HG03039 (cell line): ENCODE measurements at regions not wholly inside any gene's neighbourhood (a gene's known extent, or its start where the extent isn't known, plus 50 kb on each side); places are given as distances from the start of the nearest gene placed in this dataset.
"Not testable (repeated sequence)": the region's sequence is repeated elsewhere in the genome, so short reads cannot be mapped to it uniquely, and the experiment has no call there.

Experiments
- ATAC-seq: cut with Tn5 transposase; IDR thresholded peaks from one replicate; pipeline ENCODE4 v1.9.1; 2021; ENCODE audit warnings: mild to moderate bottlenecking, moderate library complexity; ENCODE audit not compliant: unreplicated experiment

DNA sequence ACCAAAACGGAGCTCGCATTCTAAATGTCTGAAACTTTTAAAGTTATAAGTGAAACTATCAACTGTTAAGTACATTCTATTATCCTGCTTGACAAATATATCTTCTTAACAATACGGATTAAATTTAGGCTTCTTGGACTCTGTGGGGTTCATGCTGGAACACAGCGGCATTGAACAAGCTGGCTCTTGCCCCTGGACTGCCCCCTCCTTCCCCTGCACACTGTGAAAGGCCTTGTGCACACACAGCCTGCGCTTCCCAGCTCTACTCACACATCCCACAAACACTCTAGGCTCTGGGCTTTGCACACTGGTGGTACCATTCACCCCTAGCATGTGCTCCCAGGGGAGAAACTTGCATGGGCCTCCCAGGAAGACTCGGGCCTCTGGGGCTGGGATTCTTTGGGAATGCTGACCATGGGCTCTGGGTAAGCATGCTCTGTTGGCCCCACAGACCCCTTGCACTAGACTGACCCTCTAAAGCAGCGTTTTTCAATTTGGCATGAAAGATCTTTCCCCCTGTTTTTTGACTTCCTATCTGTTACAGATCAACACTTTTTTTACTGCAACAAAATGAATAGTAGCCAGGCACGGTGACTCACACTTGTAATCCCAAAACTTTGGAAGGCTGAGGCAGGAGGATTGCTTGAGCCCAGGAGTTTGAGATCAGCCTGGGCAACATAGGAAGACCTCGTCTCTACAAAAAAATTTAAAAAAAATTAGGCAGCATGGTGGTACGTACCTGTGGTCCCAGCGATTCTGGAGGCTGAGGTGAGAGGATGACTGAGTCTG is 96.2 kb upstream of the CPM start:
- no peak for ATAC-seq

DNA sequence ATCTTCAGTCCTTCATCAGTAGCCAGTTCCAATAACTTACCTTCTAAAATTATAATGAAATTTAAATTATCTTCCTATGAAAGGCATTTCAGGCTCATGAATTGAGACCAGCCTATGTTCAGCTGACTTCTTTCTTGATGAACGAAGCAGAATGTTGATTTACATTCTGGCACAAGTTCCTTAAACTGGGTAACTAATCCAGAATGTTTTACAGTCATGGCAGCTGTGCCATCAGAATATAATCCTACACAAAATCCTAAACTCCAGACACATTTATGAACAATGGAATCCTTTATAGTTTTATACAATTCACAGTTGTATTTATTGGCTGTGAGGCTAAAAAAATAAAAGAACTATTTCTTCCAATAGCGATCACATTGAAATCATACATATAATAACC is 97.3 kb upstream of the CPM start:
- ATAC-seq: no peak

DNA sequence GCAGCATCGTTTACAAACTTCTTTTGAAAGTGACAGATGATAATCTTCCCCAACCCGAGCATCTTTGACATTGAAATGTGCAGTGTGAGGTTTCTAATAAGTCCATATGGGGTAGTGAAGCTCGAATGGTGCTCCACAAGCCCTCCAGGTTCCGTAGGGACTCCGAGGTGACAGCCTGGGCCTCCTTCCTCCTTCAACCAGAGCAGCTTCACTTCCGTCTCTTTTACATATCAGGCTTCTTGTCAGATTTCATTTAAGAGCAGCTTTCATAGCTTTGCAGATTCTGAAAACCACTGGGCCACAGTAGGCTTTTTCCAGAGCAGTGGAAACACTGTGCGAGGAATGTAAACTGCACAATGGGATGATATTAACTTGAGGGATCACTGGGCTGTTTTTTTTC is 103.6 kb upstream of the CPM start:
- no peak for ATAC-seq

DNA sequence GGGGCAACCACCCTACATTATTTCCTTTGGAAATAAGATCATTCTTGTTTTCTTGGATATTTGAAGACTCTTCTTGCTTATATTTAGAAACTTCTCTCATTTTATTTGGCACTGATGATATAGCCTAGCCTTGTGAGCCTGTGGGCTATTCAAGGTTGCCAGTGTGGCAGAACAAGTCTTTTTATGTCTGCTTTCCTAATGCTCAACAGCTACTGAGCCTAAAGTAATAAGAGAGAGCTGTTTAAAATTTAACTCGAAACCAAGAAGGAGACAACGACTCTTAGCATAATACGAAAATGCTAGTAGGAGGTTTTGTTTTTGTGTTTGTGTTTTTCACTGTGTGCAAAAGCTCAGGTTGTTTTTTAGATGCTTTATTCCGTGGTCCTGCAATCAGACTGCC is 104.0 kb upstream of the CPM start:
- ATAC-seq: no peak

DNA sequence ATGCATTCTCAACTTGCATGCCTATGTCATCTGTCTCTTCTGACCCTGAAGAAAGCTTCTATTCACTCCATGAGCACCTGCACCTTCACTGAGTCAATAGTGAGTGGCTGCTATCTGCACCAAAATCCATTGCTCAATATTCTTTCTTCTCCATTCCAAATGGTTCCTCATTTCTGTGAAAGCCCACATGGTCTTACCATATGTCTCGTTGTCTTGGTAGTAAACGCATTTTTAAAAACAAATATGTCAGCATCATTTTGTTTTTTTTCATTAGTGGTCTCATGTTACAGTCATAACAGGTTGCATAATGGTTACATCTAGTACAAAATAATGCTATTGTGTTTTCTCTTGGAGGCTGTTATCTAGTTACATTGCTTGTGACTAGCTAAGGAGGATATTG is 106.9 kb upstream of the CPM start:
- no peak for ATAC-seq

- no peak for ATAC-seq
Observed at GRCh38 chr12:69042557-69042956, 109.6 kb upstream of the CPM start.

DNA sequence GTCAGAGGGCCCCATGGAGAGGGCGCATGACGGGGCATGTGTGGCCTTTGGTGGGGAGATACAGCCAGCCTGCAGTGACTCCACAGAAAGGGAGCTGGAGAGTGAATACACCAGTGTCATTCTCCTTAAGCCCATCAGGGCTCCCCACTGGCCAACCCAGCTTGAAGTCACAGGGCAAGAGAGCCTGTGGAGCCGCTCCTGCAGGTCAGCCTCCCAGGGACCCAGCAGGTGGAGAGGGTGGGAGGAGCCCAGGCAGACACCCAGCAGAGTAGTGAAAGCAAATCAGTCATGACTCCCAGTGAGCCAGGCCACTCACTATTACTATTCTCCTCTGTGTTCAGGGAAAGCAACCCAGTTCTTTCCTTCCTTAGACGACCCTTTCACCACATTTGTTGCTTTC is 110.0 kb upstream of the CPM start:
- ATAC-seq: no peak

DNA sequence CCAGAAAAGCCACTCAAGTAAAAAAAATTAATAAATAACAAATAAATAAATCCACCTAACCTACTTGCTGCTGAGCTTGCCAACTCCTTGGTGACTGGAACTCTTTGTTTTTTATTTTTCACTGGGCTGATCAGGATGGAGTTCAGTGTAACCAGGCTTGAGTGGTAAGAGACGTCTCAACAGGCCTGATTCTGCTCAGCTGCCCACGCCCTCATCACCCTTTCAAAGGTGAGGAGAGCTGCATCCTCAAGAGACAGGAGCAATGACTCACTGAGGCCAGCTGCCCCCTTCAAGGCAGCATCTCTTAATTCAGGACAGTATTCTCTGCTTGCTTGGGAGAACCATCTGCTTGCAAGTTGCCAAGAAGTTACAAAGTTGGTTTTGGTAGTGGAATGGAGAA is 111.9 kb upstream of the CPM start:
- ATAC-seq: no peak

- ATAC-seq: no peak
Observed at GRCh38 chr12:69045430-69045829, 112.5 kb upstream of the CPM start.

DNA sequence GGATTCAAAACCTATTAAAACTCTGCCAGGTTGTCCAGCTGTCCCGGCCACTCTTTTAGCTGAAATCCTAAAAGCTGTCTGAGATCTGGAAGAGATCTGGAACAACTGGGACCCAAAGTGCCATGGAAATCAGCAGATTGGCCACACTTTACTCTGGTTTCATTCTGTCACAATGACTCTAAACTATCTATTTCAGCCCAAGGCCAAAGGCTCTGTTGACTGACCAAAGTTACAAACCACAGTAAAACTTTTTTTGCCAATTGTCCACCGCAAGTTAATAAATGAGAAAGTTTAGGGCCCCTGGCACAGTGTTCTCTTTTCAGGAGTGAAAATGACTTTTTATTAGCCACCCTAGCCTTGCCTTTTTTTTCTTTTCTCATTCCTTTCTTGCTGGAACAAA is 113.4 kb upstream of the CPM start:
- no peak for ATAC-seq

DNA sequence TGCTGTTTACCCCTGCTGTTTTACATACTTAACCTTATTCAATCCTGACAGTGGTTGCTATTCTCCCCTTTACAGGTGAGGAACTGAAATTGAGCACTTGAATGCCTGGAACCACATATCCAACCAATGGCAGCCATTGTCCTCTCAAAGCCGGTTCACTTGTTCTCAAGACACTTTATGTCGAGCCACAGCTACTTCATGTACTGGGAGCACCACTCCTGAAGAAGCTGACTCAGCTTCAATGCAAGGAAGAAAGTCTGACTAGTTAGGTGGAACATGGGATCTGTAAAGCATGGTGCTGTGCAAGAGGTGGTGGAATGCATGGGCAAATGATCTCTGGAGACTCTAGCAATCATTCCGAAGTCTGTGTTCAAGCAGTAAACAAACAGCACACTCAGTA is 113.9 kb upstream of the CPM start:
- ATAC-seq: no peak

- ATAC-seq: no peak
Observed at GRCh38 chr12:69047990-69048389, 115.0 kb upstream of the CPM start.

- not testable (repeated sequence) for ATAC-seq
Observed at GRCh38 chr12:69049855-69050254, 116.9 kb upstream of the CPM start.

DNA sequence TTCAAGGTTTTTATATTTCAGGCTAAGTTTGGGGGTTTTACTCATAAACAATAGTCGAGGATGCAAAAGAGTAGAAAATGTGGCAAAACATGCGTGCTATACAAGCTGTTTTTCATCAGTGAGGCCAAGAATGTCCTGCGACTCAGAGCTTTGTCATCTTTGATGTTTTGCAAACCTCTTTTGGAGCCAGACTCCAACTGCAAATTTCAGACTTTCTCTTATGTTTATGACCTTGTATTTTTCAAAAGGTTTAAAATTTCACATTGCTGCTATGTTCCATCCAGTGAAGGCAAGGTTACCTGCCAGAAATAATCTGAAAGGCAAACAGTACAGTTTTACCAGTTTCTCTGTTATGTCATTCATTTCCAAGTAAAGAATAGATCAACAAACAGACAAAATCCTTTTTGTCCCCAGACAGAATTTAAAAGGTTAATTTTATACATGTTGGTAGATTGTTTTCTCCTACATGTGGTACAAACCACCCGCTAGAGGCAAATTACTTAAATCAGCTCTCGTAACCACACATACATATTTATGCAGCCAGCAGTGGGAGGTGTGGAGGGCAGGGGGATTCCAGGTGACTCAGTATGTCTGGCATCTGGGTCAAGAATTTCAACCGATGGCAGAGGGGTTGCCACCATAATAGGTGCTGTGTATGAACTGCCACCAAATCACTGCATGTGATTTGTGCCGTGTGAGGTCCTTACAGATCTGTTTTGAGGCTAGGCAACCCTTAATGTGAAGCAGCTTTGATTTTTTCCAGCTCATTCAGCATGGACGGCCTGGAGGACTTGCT is 119.8 kb upstream of the CPM start:
- ATAC-seq: no peak

- ATAC-seq: no peak
Observed at GRCh38 chr12:69054343-69055056, 121.5 kb upstream of the CPM start.

DNA sequence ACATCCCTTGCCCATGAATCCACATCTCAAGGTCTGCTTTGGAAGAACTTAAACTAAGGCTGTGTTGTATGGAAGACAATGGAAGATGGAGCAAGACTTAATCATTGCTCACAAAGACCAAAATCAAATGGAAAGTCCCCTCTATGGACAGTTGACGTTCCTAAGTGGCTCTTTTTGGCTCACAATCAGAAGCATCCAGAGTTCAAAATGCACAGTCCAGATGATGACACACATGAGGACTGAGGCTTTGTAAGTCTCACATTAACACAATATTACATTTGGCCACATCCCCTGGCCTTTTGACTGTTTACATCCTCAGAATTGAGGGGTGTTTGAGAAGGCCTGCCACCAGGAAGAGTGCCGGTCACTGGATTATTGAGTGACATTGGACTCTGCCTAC is 122.3 kb upstream of the CPM start:
- ATAC-seq: no peak

GRCh38 chr12:69055706-69056105 is 122.7 kb upstream of the CPM start:
- no peak for ATAC-seq

GRCh38 chr12:69056743-69057515 is 124.0 kb upstream of the CPM start:
- ATAC-seq: no peak

GRCh38 chr12:69057742-69058141 is 124.8 kb upstream of the CPM start:
- ATAC-seq: no peak

DNA sequence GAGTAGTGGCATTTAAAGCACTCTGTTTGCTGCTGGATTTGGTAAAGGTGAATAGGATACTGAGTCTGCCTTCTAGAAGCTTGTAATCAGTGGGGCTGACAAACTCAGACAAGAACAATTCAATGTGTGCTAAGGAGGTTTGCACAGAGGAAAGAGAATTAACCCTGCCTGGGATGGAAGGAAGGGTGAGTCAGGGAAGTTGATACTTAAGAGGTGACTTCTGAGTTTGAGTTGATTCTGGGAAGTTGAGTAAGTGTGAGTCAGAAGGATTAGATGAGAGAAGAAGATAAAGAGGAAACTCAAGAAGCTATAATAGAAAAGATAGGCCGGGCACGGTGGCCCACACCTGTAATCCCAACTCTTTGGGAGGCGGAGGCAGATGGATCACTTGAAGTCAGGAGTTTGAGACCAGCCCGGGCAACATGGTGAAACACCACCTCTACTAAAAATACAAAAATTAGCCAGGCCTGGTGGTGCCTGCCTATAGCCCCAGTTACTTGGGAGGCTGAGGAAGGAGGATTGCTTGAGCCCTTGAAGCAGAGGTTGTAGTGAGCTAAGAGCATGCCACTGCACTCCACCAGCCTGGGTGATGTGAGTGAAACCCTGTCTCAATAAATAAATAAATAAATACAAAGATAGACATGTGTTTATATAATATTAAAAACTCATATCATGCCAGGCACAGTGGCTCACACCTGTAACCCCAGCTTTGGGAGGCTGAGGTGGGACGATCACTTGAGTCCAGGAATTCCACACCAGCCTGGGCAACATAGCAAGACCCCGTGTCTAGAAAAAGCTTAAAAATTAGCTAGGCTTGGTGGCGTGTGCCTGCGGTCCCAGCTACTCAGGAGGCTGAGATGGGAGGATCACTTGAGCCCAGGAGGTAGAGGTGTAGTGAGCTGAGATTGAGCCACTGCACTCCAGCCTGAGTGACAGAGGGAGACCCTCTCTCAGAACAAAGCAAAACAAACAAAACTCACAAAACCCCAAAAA is 126.8 kb upstream of the CPM start:
- no peak for ATAC-seq
